COLO668 (cell line): ENCODE measurements at regions not wholly inside any gene's neighbourhood (a gene's known extent, or its start where the extent isn't known, plus 50 kb on each side); places are given as distances from the start of the nearest gene placed in this dataset.
A peak's percentile ranks its signal among the peaks of the same experiment; 100 is the strongest.

Source experiments
- DNase-seq: peaks from one replicate; lab custom pipeline; 2025; ENCODE audit not compliant: unreplicated experiment; lab: John Stamatoyannopoulos, UW

DNA sequence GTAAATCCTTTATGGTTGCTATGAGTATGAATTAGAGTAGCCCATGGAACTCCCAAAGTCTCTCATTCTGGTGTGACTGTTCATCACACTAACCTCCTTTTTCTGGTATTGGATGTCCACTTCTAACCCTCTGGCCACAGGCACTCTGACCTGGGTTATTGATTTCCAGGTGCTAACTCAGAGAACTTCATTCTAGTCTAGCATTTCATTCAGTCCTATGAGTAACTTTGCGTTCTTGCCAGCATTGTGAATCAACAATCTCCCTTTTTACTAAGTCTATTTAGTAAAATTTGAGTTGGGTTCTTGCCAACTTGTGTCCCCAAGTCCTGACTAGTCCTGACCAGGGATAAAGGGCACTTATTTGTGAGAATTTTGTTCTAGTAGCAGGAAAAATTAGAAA is 103.5 kb downstream of the SNX18 start:
- DNase-seq: no peak

DNA sequence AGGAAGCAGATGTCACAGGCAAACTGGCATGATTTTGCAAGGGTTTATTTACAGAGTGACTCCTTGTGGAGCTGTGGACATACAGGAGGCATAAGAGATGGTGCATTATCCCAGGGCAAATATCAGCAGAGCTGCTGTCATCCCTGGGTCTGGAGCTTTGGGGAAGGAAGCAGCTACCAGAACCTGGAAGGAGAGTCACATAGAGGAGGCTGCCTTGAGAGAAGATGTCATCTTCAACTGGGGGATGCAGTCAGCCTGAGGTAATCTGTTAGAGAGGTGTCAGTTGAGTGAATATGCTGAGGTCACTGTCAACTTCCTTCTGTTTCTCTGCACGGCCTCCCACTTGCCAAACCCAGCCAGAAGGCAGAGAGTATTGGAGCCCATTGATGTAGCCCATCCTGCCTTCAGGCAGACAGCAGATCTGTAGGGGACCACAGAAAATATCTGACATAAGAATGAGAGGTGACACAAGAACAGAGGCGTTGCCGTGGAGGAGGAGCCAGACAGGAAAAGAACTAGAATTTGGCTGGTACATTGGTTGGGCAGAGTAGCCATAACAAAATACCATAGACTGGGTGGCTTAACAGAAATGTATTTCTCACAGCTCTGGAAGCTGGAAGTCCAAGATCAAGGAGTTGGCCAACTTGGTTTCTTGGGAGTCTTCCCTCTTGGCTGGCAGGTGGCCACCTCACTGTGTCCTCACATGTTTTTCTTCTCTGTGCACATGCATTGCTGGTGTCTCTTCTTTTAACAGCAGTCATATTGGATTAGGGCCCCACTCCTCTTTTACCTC is 102.8 kb downstream of the SNX18 start:
- peak; percentile 3 for DNase-seq

DNA sequence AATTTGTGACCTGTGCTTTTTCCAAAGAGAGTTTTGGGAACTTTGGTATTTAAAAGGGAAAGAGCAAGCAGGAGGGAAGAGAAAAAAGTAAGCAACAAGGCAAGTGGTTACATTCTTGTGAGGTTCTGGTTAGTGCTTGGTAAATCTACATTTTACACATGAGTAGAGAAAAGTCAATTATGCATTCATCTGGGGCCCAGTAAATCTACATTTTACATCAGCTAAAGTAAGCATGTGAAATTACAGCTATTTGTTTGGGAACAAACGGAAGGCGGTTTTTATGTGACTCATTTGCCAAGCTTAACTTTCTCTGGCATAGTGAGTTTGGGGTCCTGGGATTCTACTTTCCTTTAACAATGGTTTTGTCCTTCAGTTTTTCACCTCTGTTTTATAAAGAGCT is 102.2 kb downstream of the SNX18 start:
- no peak for DNase-seq

DNA sequence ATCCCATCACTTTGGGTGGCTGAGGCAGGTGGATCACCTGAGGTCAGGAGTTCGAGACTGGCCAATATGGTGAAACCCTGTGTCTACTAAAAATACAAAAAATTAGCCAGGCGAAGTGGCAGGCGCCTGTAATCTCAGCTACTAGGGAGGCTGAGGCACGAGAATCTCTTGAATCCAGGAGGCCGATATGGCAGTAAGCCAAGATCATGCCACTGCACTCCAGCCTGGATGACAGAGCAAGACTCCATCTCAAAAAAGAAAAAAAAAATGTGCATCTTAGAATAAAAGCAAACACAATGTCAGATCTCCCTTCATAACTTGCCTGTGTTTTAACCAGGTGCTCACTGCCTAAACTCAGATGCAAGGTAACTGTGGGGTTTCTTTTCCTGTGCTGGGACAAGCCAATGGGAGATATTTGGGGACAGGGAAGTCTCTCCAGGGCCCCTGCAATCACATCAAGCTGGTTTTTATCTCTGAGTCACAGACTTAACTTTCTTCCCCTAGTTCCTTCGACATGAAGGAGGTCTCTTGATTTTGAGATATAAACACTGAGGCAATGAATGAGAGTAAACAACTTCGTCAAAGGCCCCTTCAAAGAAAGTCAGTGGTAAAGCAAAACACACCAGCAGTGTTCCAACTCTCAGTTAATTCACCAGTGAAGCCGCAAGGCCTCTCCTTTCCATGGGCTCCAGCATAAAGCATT is 99.1 kb downstream of the SNX18 start:
- DNase-seq: no peak

DNA sequence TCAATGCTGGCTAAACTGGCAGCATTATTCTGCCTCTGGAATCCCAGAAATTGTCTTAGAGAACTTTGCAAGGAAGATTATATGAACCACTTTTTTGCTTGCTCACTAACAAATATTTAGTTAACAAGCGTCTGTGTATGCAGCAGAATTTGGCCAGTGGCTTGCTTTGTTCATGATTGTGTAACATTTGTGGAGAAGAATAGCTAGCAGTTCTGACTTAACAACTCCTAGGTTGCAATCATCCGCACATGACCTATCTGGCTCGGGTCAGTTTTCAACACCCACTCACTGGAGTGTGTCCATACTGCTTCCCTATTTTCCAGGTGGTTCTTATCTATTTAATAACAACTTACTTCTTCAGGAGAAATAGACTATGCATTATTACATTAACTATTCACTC is 98.5 kb downstream of the SNX18 start:
- DNase-seq: no peak

DNA sequence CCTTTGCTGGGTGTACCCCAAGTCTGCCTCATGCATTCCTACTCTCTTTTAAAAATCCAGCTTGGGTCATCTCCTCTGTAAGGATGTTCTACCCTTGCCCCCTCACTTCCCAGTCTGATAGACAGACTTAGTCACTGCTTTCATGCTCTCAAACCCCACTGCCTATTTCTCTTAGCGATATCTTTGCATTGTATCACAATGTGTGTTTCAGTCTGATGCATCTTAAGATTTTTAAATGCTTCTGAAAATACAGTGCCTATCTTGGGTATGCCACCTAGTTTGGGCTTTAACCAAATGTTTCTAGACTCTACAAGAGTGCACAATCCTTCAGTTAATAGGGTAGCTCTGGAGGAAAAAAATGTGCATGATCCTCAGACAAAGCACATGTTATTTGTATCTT is 97.8 kb downstream of the SNX18 start:
- no peak for DNase-seq

DNA sequence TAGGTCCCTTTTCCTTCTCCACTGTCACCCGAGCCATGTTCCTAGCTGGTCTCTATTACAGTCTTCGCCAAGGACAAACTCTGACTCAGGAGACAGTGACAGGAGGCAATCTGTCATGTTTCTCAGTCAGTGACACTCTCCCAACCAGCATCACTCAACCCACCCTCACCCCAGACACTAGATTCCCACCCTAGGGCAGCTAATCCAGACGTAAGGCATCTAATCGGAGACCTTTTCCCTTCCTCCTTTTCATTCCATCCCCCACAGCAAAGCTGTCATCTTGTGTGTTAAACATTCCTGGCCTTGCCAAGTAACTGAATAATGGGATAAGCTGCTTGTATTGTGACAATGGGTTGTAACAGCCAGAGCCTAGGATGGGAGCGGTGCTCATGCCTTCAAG is 95.2 kb downstream of the SNX18 start:
- DNase-seq: no peak

DNA sequence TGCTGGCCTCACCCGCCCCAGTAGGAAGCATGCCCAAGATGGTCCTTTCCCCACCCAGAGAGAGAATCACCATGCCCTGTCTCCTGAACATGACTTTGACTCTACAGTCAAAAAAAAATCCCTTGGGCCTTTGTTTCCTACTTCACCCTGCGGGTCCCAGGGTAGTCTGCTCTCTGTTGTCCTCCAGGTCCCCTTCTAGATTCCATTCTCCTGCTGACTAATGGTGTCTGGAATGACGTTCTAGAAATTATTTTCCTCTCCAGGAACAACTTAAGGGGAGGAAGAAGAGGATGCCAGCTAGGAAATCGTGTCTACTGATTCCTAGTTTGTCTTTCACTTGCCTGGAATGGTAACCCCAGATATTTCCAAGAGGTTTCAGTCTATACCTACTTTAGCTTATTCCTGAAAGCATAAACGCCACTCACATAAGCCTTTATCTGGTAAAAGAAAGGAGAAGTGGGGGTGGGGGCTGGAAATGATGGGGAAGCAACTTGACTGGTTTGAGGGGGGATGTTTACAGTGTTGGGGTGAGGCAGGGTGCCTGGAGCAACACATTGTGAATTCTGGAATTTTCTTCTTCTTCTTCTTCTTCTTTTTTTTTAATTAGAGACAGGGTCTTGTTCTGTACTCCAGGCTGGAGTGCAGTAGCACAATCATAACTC is 93.9 kb downstream of the SNX18 start:
- no peak for DNase-seq

DNA sequence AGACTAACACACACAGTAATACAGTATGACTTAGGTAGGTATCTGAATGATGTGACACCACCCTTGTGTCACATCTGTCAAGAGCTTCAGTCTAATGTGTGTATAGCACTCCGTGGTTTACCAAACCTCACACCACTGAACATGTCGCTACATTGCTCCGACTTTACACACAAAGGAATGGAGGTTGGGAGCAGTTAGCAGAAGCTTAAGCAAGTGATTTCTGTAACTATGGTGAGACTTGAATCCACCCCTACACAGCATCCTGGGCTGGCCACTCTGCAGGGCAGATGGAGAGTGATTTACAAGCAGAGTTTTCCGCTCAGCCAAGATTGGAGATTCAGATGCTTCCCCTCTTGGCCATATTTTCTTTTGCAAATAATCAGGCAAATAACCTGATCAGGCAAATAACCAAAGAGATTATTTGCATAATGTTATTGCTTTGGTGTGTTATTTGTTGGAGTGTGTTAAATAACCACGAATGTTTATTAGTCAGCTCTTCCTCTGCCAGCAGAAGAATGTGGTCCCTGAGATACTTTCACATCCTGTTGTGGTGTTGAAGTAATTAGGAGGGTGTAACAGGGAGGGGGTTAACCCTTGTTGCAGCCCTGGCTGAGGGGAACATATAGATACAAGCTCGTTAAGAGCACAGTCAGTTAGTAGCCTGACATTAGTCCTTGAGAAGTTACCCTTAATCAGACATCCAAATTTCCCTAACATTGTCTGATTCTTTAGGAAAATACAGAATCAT is 92.8 kb downstream of the SNX18 start:
- DNase-seq: no peak

DNA sequence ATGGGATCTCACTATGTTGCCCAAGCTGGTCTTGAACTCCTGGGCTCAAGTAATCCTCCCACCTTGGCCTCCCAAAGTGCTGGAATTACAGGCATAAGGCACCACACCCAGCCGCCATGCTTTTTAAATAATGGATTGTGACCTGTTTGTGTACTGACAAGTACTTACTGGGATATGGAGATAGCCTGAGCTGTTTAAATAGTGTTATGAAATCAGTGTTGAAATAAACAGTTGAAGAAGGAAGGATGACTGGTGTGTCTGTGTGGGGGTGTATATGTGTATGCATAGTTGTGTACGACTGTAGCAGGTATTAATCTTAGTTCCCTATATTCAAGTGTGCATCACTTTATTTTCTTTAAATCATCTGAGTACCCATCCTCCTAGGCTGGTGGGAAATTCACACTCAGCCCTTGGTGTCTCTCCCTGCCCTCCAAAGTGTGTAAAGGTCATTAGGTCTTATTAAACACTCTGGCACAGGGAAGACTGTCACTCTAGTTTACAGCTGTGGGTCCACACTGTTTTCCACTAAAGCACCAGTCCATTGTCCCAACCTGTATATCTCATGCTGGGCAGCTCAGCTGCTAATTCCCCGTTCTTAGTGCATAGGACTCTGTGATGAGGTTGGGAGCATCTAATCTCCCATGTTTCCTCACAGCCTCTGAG is 91.0 kb downstream of the SNX18 start:
- DNase-seq: no peak

DNA sequence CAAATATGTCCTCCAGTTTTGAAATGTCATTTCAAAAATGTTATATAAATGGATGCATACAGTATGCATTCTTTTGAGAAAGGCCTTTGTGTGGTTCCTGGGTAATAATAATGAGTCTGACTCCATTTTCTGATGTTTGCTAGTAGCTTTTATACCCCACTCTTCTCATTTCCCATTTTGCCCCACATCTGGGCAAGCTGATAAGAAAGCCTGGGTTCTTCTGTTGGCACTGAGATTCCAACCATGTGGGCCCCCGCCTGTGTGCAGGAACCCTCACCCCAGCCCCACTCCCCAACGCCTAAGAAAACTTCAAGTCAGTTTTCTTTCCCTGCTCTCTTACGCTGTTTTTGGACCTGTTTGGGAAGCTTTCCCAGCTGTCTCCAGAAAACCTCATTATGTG is 89.4 kb downstream of the SNX18 start:
- DNase-seq: no peak

DNA sequence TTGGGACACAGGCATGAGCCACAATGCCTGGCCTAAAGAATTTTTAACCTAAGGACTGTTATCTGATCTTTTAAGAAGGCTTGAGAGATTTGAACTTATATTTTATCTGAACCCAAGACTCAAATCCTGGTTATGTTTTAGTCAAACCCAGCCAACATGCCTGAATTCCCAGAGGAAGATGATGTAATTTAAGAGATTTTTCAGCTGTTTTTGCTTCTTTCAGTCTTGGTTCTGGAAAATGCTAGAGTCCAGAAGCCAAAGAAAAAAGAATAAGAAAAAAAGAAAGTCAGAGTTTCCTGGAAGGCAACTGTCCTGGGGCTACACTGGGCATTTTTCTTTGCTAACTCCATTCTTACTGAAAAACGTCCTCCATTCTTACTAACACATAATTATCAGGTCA is 85.8 kb downstream of the SNX18 start:
- DNase-seq: no peak

DNA sequence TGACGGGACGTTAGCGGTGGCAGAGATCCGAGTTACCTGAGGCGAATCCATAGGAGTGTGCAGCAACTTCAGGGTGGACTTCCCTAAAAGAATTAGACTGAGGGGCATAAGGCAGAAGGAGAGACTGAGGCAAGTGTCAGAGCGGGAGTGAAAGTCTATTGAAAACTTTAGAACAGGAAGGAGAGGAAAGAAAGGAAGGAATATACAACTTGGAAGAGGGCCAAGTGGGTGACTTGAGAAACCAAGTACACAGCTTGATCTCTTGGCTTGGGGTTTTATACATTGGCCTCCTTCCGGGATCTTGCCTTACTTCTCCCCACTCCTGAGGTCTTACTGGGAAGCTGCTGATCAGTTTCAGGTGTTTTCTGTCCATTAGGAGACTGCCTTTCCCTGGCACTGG is 84.9 kb downstream of the SNX18 start:
- no peak for DNase-seq

DNA sequence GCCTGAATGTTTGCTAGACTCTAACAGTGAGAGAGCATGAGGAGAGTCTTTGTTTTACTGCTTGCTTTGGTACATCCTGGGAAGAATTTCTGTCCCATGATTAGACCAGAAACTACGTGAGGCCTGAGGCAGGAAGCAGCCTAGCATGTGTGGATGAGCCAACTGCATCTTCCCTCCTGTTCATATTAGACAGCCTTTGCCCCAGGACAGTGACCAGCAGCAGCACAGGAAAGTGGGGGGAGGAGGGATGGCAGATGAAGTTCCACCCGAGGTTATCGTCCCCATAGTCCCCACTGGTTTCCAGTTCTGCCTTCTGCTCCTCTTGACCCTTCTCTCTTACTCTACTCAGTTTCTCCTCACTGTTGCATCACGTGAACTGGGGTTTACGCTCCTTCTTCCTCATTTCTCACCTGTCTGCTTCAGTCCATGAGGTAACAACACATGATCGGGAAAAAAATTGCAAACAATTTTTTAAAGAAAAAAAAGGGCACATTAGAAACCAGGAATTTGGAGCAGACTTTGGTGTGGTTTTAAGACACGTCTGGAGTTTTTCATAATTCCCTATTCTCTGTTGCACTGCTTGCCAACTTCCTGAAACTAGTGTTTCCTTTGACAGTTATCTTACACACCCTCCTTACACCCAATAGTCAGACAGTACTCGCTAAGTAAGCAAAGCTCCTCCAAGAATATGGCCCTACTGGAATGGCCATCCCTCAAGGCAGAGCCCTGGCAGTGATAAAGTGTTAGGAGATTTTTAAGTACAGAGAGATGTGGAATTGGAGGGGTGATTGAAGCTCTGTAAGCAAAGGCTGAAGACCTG is 84.1 kb downstream of the SNX18 start:
- DNase-seq: no peak
